GM21576 (cell line): ENCODE measurements at regions not wholly inside any gene's neighbourhood (a gene's known extent, or its start where the extent isn't known, plus 50 kb on each side); places are given as distances from the start of the nearest gene placed in this dataset.

ENCODE experiments used
- ATAC-seq: cut with Tn5 transposase; IDR thresholded peaks from one replicate; pipeline ENCODE4 v1.9.1; 2021; ENCODE audit warnings: mild to moderate bottlenecking, moderate library complexity; ENCODE audit not compliant: unreplicated experiment

GRCh38 chr20:39395478-39396291, 433.5 kb downstream of the DHX35 start:
- no peak for ATAC-seq

GRCh38 chr20:39394461-39394860, 432.3 kb downstream of the DHX35 start:
- ATAC-seq = no peak

- no peak for ATAC-seq
Measured at GRCh38 chr20:39390186-39390585, 428.0 kb downstream of the DHX35 start.

DNA sequence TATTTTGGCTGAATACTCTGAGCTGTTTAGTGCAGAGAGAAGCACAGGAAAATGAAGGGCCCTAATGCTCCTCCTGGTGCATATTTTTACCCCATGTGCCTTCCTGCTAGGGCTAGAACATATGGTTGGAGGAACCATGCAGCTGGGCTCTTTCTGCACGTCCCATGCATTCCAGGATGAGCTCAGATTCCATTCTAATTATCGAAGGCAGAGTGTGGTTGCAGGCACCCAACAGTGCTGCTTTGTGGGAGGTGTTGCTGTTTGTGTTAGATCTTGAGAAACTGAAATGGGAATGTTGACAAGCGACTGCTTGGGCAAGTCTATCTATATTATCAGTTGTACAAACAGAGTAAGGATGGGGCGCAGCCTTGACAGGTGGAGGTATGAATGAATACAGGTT, 419.5 kb downstream of the DHX35 start:
- no peak for ATAC-seq

DNA sequence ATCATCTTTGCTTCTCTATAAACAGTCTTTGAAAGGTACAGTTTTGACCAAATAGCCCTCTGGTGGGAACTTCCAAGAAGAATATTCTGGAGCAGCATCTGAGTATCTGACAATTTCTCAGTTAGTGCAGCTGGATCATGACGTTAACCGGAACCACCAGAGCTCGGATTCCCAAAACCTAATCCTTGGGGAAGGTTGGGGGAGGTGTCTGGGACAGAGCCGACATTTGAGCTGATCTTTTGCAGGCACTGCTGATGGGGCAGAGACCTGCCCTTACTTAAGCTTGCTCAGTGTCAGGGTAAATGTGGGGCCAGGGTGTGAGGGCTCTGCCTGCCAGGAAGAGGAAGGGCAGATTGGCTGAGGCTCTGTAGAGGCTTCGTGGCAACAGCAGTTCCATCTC, 416.6 kb downstream of the DHX35 start:
- ATAC-seq = no peak

DNA sequence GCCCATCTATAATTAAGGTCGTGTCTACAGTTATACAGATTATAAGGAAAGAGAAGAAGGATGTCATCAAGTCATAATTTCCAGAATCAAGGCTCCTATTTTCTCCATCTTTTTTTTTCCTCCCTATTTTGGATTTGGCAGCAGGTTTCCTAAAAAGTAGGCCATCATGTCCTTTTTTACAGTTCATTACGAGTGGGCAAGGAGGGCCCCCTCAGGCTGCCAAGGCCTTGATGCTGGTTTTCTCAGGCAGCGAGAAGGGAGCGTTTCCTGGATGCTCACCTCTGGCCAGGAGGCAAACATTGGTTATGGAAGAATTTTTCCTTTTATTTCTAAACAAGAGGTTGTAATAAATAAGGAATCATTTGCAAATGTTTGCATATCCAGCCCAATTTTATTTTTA, 414.6 kb downstream of the DHX35 start:
- no peak for ATAC-seq

DNA sequence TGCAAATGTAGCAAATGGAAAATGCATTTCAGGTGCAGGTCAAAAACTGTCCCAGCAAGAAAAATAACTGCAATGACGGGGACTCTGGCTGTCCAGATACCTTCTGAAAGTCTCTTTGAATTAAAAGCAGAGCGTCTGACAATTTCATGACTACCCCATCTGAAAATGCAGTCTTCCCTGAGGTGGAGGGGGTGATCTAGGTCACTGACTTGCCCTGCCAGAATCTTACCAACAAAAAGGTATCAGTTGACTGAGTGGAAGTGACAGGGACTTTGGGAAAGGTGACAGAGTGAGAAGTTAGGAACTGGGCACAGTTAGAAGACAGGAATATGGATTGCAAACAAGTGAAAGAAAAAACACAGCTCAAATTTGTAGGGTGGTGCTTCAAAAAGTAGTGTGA, 402.2 kb downstream of the DHX35 start:
- ATAC-seq = no peak

- no peak for ATAC-seq
Measured at GRCh38 chr20:39359981-39360620, 398.0 kb downstream of the DHX35 start.

- peak; percentile 63 for ATAC-seq
Measured at GRCh38 chr20:39358052-39358451, 395.9 kb downstream of the DHX35 start.

GRCh38 chr20:39356908-39357307, 394.8 kb downstream of the DHX35 start:
- no peak for ATAC-seq

- no peak for ATAC-seq
Measured at GRCh38 chr20:39349240-39349639, 387.1 kb downstream of the DHX35 start.

DNA sequence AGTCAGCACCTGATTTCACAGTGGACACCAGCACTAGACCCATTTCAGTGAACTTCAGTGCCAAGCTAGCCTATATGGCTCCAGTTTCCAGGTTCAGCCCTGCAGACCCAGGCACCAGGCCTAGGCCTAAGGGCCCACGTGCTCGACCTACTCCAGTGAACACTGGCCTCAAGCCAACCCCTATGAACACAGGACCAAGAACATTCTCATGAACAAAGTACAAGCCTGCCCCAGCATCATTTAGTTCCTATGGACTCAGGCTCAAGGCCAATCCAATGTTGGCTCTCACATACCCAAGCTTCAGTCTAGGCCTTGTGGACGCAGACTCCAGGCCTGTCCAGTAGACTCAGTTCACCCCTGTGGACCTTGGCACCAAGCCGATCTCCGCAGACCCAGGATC, 385.5 kb downstream of the DHX35 start:
- ATAC-seq = no peak

DNA sequence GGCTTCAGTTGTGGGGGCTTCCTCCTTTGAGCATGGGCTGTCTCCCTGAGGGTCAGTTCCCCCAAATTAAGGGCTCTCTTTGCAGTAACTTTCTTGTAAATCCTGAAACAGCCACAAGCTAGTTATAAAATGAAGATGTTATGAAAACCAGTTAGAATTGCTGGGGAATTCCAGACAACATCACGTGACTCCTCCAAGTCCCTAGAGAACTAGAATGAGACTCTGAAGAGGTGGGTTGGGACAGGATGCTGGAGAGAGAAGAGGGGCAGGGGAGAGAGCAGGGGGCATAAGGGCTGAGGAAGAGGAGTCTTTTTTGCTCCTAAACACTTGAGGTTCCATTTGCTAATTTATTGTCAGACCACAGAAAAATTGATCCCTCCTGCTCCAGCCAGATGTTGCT, 380.3 kb downstream of the DHX35 start:
- ATAC-seq = no peak

GRCh38 chr20:39338469-39339376, 376.6 kb downstream of the DHX35 start:
- peak; percentile 96 for ATAC-seq

DNA sequence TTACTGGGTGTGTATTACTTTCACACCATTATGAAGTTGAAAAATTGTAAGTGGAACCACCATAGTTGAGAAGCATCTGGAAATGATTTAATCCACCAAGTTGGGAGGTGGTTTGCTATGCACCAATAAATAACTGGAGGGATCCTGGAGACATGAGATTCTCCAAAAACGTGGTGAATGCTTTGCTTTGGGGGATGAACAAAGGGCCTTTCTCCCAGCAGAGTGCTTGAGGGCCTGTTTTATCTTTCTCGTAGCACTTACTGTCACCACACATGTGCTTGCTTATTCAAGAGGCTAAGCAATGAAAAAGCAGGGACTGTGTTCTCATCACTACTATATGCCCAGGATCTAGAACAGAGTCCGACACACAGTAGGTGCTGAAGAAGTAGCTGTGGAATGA, 371.1 kb downstream of the DHX35 start:
- ATAC-seq = no peak

- no peak for ATAC-seq
Measured at GRCh38 chr20:39328347-39328746, 366.2 kb downstream of the DHX35 start.

GRCh38 chr20:39326050-39326449, 363.9 kb downstream of the DHX35 start:
- no peak for ATAC-seq

- no peak for ATAC-seq
Measured at GRCh38 chr20:39318911-39319310, 356.8 kb downstream of the DHX35 start.

DNA sequence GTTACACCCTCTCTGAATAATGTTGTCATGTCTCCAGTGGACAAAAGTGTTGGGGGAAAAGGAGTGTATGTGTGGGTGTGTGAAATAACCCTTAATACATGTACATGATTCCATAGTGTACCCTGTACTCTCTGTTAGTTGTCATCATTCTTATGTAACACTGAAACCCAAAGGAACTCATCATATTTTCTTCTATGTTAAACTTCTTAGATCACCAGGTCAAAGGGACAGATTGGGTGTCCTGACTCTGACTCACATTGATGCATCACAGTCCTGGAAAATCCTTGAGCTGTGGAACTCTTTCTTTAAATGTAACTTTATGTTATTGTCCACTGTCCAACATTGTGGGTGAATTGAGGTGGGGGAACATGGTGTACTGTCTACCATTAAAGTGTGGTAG, 350.5 kb downstream of the DHX35 start:
- ATAC-seq = no peak

DNA sequence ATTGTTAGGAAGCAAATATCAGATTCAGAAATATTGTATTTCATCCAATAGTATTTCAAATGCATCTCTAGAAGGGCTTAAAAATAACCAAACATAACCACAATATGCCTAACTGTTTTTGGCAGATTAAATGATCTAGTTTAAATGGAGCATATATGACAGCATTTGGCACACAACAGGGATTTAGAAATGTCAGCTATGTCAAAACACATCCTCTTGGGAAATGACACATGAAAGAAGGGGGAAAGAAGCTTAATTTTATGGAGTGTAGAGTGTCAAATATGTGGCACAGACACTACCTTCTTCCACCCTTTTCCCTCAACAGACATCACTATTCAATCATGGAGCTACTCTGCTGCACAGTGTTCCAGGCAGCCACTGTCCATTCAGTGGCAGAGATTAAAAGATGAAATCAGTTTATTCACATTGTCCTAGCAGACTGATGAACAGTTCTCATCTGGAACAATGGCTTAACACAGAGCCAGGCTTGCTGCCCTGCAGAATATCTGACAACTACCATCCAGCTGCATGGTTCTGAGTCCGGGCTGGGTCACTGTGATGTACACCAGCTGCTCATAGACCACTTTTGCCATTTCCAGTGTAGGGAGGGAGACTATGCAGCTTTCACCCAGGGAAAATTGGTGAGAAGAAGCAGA, 349.8 kb downstream of the DHX35 start:
- ATAC-seq = no peak

GRCh38 chr20:39310363-39310995, 348.3 kb downstream of the DHX35 start:
- no peak for ATAC-seq
